ENCODE measurements at regions not wholly inside any gene's neighbourhood (a gene's known extent, or its start where the extent isn't known, plus 50 kb on each side); places are given as distances from the start of the nearest gene placed in this dataset.

DNA sequence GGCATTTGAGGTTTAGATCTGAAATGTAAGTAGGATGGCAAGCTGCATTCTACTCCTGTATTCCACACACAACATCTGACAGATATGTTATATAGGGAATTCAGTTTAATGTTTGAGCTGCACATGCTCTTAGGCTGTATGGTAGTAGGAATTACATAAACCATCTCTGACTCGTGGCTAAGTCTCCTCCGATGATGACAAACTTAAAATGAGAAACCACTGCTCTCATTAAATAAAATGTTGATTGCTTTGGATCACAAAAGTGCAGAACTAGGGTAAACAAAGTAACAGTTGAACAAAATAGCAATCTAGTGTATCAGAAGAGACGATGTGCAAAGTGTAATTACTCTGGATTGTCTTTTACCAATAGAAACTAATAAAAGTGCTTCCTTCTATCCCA lies 50.1 kb upstream of the WDR75 start:
- ATAC-seq, result no peak
- POLR2A ChIA-PET, result no interaction called here

More for the DNA sequence above, 50.1 kb upstream of the WDR75 start:
- DNase-seq (ENCODE audit: low read depth, low spot score), result no peak
- Histone ChIP-seq H3K27ac (ENCODE audit: low read length) (no peak overlapping the region), H3K36me3 (ENCODE audit: control insufficient read depth, insufficient read depth, low read length) (no peaks in the 10 kb centered on the region), H3K4me1 (ENCODE audit: control insufficient read depth, insufficient read depth, low read length) (no peaks in the 10 kb centered on the region; the same call in 1 of the 2 replicates), H3K27me3 (ENCODE audit: control insufficient read depth, insufficient read depth, low read length) (no peaks in the 10 kb centered on the region), H3K4me3 (ENCODE audit: low read depth in 2 of 2, low read length in 2 of 2) (no peak overlapping the region), H3K9me3 (ENCODE audit: control insufficient read depth, insufficient read depth, low read depth, low read length) (no peaks in the 10 kb centered on the region)
- CTCF ChIA-PET, result no interaction called here
- no TSS peak for BruUV-seq (replicated peaks)
- TF ChIP-seq SIN3A (IDR thresholded peaks at IDR 0.05; ENCODE audit: borderline replicate concordance, insufficient read depth, low read depth, low read length), result no peak
- no peak for TF ChIP-seq TCF7L2 (IDR thresholded peaks at IDR 0.05; ENCODE audit: low read depth, low read length)
- no peak for TF ChIP-seq POLR2AphosphoS5 (IDR thresholded peaks at IDR 0.05; ENCODE audit: low read depth, low read length)
- TF ChIP-seq, protein P1, sequence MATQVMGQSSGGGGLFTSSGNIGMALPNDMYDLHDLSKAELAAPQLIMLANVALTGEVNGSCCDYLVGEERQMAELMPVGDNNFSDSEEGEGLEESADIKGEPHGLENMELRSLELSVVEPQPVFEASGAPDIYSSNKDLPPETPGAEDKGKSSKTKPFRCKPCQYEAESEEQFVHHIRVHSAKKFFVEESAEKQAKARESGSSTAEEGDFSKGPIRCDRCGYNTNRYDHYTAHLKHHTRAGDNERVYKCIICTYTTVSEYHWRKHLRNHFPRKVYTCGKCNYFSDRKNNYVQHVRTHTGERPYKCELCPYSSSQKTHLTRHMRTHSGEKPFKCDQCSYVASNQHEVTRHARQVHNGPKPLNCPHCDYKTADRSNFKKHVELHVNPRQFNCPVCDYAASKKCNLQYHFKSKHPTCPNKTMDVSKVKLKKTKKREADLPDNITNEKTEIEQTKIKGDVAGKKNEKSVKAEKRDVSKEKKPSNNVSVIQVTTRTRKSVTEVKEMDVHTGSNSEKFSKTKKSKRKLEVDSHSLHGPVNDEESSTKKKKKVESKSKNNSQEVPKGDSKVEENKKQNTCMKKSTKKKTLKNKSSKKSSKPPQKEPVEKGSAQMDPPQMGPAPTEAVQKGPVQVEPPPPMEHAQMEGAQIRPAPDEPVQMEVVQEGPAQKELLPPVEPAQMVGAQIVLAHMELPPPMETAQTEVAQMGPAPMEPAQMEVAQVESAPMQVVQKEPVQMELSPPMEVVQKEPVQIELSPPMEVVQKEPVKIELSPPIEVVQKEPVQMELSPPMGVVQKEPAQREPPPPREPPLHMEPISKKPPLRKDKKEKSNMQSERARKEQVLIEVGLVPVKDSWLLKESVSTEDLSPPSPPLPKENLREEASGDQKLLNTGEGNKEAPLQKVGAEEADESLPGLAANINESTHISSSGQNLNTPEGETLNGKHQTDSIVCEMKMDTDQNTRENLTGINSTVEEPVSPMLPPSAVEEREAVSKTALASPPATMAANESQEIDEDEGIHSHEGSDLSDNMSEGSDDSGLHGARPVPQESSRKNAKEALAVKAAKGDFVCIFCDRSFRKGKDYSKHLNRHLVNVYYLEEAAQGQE (IDR thresholded peaks at IDR 0.05; ENCODE audit: insufficient read depth in 1 of 2, low read depth in 2 of 2, low read length in 1 of 2), result no peak
- TF ChIP-seq, protein P2, sequence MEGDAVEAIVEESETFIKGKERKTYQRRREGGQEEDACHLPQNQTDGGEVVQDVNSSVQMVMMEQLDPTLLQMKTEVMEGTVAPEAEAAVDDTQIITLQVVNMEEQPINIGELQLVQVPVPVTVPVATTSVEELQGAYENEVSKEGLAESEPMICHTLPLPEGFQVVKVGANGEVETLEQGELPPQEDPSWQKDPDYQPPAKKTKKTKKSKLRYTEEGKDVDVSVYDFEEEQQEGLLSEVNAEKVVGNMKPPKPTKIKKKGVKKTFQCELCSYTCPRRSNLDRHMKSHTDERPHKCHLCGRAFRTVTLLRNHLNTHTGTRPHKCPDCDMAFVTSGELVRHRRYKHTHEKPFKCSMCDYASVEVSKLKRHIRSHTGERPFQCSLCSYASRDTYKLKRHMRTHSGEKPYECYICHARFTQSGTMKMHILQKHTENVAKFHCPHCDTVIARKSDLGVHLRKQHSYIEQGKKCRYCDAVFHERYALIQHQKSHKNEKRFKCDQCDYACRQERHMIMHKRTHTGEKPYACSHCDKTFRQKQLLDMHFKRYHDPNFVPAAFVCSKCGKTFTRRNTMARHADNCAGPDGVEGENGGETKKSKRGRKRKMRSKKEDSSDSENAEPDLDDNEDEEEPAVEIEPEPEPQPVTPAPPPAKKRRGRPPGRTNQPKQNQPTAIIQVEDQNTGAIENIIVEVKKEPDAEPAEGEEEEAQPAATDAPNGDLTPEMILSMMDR (IDR thresholded peaks at IDR 0.05), result no peak
- intact Hi-C loops (cut with micrococcal nuclease; ENCODE audit: unreplicated experiment), result no loop called here
- in situ Hi-C loops (cut with HindIII; ENCODE audit: low pct_unique_long_range_greater_than_20kb, low sequenced_read_pairs), result no loop called here

Measured in Panc1 (cell line).